IMR-90 (cell line): ENCODE measurements at regions not wholly inside any gene's neighbourhood (a gene's known extent, or its start where the extent isn't known, plus 50 kb on each side); places are given as distances from the start of the nearest gene placed in this dataset.

ENCODE experiments used
- BHLHE40 ChIP-seq: fragments of 150-350 bp; IDR thresholded peaks from 2 replicates; pipeline ENCODE4 v1.6.1; 2016; ENCODE audit warnings: mild to moderate bottlenecking, low read depth, low read length
- CEBPB ChIP-seq: IDR thresholded peaks from 2 replicates; pipeline ENCODE4 v1.6.1; 2012; ENCODE audit warnings: low read depth, low read length, improper control_type of control experiment
- CHD1 ChIP-seq: IDR thresholded peaks from 2 replicates; pipeline ENCODE4 v1.6.1; 2012; ENCODE audit warnings: low read depth, low read length, improper control_type of control experiment
- MXI1 ChIP-seq: IDR thresholded peaks from 2 replicates; pipeline ENCODE4 v1.6.1; 2012; ENCODE audit warnings: low read depth, mild to moderate bottlenecking, low read length, moderate library complexity, borderline replicate concordance
- NFE2L2 ChIP-seq: fragments of 150-350 bp; IDR thresholded peaks from 2 replicates; pipeline ENCODE4 v1.6.1; 2016; ENCODE audit warnings: low read depth, mild to moderate bottlenecking, low read length
- POLR2A ChIP-seq: IDR thresholded peaks from 2 replicates; pipeline ENCODE4 v1.6.1; 2012; ENCODE audit warnings: mild to moderate bottlenecking, low read depth, low read length
- RAD21 ChIP-seq: IDR thresholded peaks from 2 replicates; pipeline ENCODE4 v1.6.1; 2012; ENCODE audit warnings: low read length, improper control_type of control experiment
- RFX5 ChIP-seq: IDR thresholded peaks from 2 replicates; pipeline ENCODE4 v1.8.0; 2012; ENCODE audit warnings: low read depth, mild to moderate bottlenecking, low read length, moderate library complexity
- SMC3 ChIP-seq: fragments of 150-350 bp; IDR thresholded peaks from 2 replicates; pipeline ENCODE4 v1.6.1; 2016; ENCODE audit warnings: low read depth, mild to moderate bottlenecking, antibody characterized with exemption, low read length, moderate library complexity
- TF ChIP-seq, protein P1 (sequence below): conservative IDR thresholded peaks from 2 replicates; pipeline ENCODE4 v1.5.1; 2012; ENCODE audit warnings: mild to moderate bottlenecking, low read depth, low read length, improper control_type of control experiment
- TF ChIP-seq, protein P2 (sequence below): fragments of 150-350 bp; IDR thresholded peaks from 2 replicates; pipeline ENCODE4 v1.6.1; 2017; ENCODE audit warnings: mild to moderate bottlenecking, antibody characterized with exemption, low read length, low read depth
- TF ChIP-seq, protein P3 (sequence below): fragments of 150-350 bp; IDR thresholded peaks from 2 replicates; pipeline ENCODE4 v1.6.1; 2016; ENCODE audit warnings: low read depth, mild to moderate bottlenecking, low read length, moderate library complexity, borderline replicate concordance

DNA sequence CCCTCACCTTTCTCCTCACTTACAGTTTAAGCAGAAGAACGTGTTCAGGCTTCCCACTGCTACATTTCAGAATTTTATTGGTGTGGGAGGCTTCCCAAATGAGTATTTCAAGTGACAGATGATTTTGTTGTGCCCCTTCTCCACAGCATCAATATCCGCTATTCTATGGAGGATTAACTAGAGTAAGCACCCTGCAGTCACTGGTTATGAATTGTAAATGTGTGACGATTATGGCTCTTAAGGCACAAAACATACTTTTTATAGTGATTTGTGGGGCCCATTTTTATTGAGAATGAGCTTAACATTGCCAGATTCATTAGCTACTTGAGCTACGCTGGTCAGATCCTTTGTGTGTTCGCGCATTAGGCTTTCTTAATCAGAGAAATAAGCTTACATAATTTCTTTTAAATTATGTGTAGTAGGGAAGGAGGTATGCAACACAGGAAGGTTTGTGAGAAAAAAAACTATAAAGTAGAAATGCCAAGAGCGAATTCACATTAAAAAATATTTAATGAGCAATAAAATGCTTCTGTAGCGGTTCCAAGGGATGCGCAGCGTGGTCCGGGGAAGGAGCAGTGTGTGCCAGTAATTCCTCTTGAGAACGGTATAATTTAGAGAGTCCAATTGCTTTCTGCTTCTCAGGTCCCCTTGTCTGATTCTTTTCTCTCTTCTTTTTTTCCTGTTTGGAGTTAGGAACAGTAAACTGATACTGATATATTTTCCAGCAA lies 2380.4 kb downstream of the MAT2B start:
- TF ChIP-seq, protein P1, sequence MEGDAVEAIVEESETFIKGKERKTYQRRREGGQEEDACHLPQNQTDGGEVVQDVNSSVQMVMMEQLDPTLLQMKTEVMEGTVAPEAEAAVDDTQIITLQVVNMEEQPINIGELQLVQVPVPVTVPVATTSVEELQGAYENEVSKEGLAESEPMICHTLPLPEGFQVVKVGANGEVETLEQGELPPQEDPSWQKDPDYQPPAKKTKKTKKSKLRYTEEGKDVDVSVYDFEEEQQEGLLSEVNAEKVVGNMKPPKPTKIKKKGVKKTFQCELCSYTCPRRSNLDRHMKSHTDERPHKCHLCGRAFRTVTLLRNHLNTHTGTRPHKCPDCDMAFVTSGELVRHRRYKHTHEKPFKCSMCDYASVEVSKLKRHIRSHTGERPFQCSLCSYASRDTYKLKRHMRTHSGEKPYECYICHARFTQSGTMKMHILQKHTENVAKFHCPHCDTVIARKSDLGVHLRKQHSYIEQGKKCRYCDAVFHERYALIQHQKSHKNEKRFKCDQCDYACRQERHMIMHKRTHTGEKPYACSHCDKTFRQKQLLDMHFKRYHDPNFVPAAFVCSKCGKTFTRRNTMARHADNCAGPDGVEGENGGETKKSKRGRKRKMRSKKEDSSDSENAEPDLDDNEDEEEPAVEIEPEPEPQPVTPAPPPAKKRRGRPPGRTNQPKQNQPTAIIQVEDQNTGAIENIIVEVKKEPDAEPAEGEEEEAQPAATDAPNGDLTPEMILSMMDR: no peak
- TF ChIP-seq RFX5: no peak
- TF ChIP-seq, protein P2, sequence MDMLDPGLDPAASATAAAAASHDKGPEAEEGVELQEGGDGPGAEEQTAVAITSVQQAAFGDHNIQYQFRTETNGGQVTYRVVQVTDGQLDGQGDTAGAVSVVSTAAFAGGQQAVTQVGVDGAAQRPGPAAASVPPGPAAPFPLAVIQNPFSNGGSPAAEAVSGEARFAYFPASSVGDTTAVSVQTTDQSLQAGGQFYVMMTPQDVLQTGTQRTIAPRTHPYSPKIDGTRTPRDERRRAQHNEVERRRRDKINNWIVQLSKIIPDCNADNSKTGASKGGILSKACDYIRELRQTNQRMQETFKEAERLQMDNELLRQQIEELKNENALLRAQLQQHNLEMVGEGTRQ: no peak
- no peak for TF ChIP-seq POLR2A
- no peak for TF ChIP-seq MXI1
- no peak for TF ChIP-seq CEBPB
- no peak for TF ChIP-seq SMC3
- no peak for TF ChIP-seq BHLHE40
- TF ChIP-seq RAD21: no peak
- no peak for TF ChIP-seq NFE2L2
- TF ChIP-seq, protein P3, sequence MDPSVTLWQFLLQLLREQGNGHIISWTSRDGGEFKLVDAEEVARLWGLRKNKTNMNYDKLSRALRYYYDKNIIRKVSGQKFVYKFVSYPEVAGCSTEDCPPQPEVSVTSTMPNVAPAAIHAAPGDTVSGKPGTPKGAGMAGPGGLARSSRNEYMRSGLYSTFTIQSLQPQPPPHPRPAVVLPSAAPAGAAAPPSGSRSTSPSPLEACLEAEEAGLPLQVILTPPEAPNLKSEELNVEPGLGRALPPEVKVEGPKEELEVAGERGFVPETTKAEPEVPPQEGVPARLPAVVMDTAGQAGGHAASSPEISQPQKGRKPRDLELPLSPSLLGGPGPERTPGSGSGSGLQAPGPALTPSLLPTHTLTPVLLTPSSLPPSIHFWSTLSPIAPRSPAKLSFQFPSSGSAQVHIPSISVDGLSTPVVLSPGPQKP: no peak
- no peak for TF ChIP-seq CHD1
